ENCODE measurements at regions not wholly inside any gene's neighbourhood (a gene's known extent, or its start where the extent isn't known, plus 50 kb on each side); places are given as distances from the start of the nearest gene placed in this dataset.

- no peak for TF ChIP-seq ATF3 (IDR thresholded peaks at IDR 0.05)
- no peak for TF ChIP-seq POLR2A (IDR thresholded peaks at IDR 0.05; ENCODE audit: borderline replicate concordance, extremely low read depth, insufficient read depth, insufficient read length)
- TF ChIP-seq CTCF (IDR thresholded peaks at IDR 0.05 in 2 of 3, conservative IDR thresholded peaks at IDR 0.05 in 1 of 3; ENCODE audit: borderline replicate concordance in 1 of 3, insufficient read depth in 1 of 3, low read depth in 2 of 3, low read length in 2 of 3) = no peak
- no peak for TF ChIP-seq ZNF274 (IDR thresholded peaks at IDR 0.05; ENCODE audit: low read depth, low read length)
Measured at GRCh38 chr10:53108317-53108934, 335.8 kb upstream of the MBL2 start.
